NCI-H1417 (cell line): ENCODE measurements at regions not wholly inside any gene's neighbourhood (a gene's known extent, or its start where the extent isn't known, plus 50 kb on each side); places are given as distances from the start of the nearest gene placed in this dataset.

ENCODE experiments used
- DNase-seq, 3 experiments: peaks; one replicate each; lab custom pipeline; 2025; lab: John Stamatoyannopoulos, UW

GRCh38 chrX:115491766-115492165 lies 69.2 kb upstream of the PLS3 start:
- no peak for DNase-seq

- DNase-seq = no peak
Measured at GRCh38 chrX:115493015-115493414, 68.0 kb upstream of the PLS3 start.

- DNase-seq = peak in 2 of 3 experiments; percentile 26 to 57
Measured at GRCh38 chrX:115494161-115494560, 66.8 kb upstream of the PLS3 start.

GRCh38 chrX:115499112-115499805 lies 61.7 kb upstream of the PLS3 start:
- peak in 1 of 3 experiments; percentile 56 for DNase-seq

GRCh38 chrX:115503099-115503498 lies 57.9 kb upstream of the PLS3 start:
- DNase-seq = no peak

- no peak for DNase-seq
Measured at GRCh38 chrX:115504167-115504566, 56.8 kb upstream of the PLS3 start.
